HL-60 (cell line): ENCODE measurements at regions not wholly inside any gene's neighbourhood (a gene's known extent, or its start where the extent isn't known, plus 50 kb on each side); places are given as distances from the start of the nearest gene placed in this dataset.
"Not testable (repeated sequence)": the region's sequence is repeated elsewhere in the genome, so short reads cannot be mapped to it uniquely, and the experiment has no call there.

Experiments
- DNase-seq, 2 experiments: peaks; one replicate each; pipeline ENCODE4 v3.0.0-alpha.2; 2010 to 2020; ENCODE audit warnings: low read depth in 1 of 2, low spot score in 1 of 2
- H3K27ac ChIP-seq: fragments of 250-450 bp; sonication (Bioruptor Pico); replicated peaks from 2 replicates; pipeline ENCODE4 v1.5.1; 2020; ENCODE audit warnings: mild to moderate bottlenecking, moderate library complexity
- H3K27me3 ChIP-seq: fragments of 250-450 bp; sonication (Bioruptor Pico); 2 replicates; pipeline ENCODE4 v1.5.1; 2021; ENCODE audit warnings: mild to moderate bottlenecking, moderate library complexity; ENCODE audit not compliant: insufficient read depth, poor library complexity, severe bottlenecking
- H3K4me3 ChIP-seq: replicated peaks from 2 replicates; pipeline ENCODE4 v1.5.1; 2011; ENCODE audit warnings: mild to moderate bottlenecking, control low read depth, low read length; ENCODE audit not compliant: insufficient read depth
- GABPA ChIP-seq: IDR thresholded peaks from 2 replicates; pipeline ENCODE4 v1.6.1; 2012; ENCODE audit warnings: low read depth
- POLR2AphosphoS5 ChIP-seq: IDR thresholded peaks from 2 replicates; pipeline ENCODE4 v1.6.1; 2012; ENCODE audit warnings: low read depth
- REST ChIP-seq: IDR thresholded peaks from 2 replicates; pipeline ENCODE4 v1.6.1; 2012; ENCODE audit warnings: low read depth; ENCODE audit not compliant: insufficient replicate concordance
- SPI1 ChIP-seq: IDR thresholded peaks from 2 replicates; pipeline ENCODE4 v1.6.1; 2012; ENCODE audit warnings: low read depth, mild to moderate bottlenecking, borderline replicate concordance
- TF ChIP-seq, protein P1 (sequence below): IDR thresholded peaks from one replicate; pipeline ENCODE4 v1.5.1; 2011; ENCODE audit warnings: low read length, control low read depth, inconsistent platforms; ENCODE audit not compliant: insufficient read depth

DNA sequence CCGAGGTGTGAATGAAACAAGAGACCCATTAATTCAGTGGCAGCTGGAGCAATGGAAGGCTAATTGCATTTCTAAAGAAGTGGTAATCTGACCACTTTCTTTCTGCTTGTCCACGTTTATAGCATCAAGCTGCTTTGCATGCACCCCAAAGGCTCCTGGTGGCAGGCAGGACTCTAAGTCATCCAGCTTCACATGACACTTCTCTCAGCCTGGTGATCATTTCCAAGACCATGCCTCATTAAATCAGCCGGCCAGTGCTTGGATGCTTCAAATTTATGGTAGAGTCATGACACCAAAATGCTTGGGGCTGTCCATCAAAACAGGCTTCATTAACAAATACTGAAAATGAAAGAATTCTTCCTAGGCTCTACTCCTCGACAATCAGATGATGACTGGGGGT, 614.9 kb downstream of the DOK5 start:
- TF ChIP-seq POLR2AphosphoS5 (no peak), SPI1 (no peak), REST (no peak), GABPA (no peak)
- TF ChIP-seq, protein P1, sequence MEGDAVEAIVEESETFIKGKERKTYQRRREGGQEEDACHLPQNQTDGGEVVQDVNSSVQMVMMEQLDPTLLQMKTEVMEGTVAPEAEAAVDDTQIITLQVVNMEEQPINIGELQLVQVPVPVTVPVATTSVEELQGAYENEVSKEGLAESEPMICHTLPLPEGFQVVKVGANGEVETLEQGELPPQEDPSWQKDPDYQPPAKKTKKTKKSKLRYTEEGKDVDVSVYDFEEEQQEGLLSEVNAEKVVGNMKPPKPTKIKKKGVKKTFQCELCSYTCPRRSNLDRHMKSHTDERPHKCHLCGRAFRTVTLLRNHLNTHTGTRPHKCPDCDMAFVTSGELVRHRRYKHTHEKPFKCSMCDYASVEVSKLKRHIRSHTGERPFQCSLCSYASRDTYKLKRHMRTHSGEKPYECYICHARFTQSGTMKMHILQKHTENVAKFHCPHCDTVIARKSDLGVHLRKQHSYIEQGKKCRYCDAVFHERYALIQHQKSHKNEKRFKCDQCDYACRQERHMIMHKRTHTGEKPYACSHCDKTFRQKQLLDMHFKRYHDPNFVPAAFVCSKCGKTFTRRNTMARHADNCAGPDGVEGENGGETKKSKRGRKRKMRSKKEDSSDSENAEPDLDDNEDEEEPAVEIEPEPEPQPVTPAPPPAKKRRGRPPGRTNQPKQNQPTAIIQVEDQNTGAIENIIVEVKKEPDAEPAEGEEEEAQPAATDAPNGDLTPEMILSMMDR: no peak
- Histone ChIP-seq H3K4me3 (no peak overlapping the region), H3K27me3 (no peaks in the 10 kb centered on the region), H3K27ac (no peak overlapping the region)
- DNase-seq: no peak

DNA sequence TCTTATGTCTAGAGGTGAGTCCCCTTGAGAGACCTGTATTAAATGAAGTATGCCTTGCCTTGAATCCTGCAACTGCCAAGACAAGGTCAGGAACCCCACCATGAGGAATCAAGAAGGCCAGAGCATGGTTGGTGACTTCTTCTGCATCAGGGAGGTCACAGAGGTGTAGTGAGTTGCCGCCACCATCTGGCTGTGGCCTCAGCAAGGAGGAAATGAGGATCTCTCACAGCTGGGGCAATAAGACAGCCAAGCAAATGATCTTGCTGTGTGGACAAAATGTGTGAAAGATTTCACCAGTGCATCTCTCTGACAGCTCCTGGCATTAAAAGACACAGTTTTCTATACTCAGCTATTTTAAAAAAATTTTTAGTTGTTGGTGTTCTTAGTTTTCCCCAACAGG, 611.0 kb downstream of the DOK5 start:
- no peak for DNase-seq
- no peaks in the 10 kb centered on the region for H3K27me3 ChIP-seq
- no peak overlapping the region for H3K27ac ChIP-seq
- TF ChIP-seq, protein P1: no peak
- TF ChIP-seq SPI1: no peak
- no peak for TF ChIP-seq REST
- TF ChIP-seq GABPA: no peak
- no peak overlapping the region for H3K4me3 ChIP-seq

DNA sequence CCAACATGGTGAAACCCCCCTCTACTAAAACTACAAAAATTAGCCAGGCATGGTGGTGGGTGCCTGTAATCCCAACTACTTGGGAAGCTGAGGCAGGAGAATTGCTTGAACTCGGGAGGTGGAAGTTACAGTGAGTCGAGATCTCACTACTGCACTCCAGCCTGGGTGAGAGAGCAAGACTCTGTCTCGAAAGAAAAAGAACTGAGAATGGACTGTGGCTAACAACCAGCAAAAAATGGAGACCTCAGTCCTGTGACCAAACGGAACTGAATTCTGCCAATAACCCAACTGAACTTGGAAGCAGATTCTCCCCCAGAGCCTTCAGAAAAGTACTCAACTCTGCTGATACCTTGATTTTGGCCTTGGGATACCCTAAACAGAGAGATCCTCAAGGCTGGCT, 604.5 kb downstream of the DOK5 start:
- no peak overlapping the region for H3K27ac ChIP-seq
- no peak overlapping the region for H3K4me3 ChIP-seq
- H3K27me3 ChIP-seq: no peaks in the 10 kb centered on the region
- no peak for DNase-seq
- TF ChIP-seq POLR2AphosphoS5 (no peak), REST (no peak), SPI1 (no peak), GABPA (no peak)
- TF ChIP-seq, protein P1: no peak

- not testable (repeated sequence) for H3K27ac ChIP-seq, DNase-seq, H3K4me3 ChIP-seq, H3K27me3 ChIP-seq
Observed at GRCh38 chr20:55074266-55074840, 599.0 kb downstream of the DOK5 start.
